ENCODE measurements at regions not wholly inside any gene's neighbourhood (a gene's known extent, or its start where the extent isn't known, plus 50 kb on each side); places are given as distances from the start of the nearest gene placed in this dataset.

GRCh38 chr21:26708223-26708800 is 135.2 kb upstream of the CYYR1 start:
- TF ChIP-seq POLR2A (IDR thresholded peaks at IDR 0.05; ENCODE audit: low read length) (no peak), ZNF302 (CRISPR knock-in tag; IDR thresholded peaks at IDR 0.05) (no peak), RAD21 (conservative IDR thresholded peaks at IDR 0.05 in 1 of 2, IDR thresholded peaks at IDR 0.05 in 1 of 2) (no peak), NR3C1 (IDR thresholded peaks at IDR 0.05) (no peak)

All from A549 (cell line).